Nephron progenitor cell (in vitro differentiated cells): ENCODE measurements at regions not wholly inside any gene's neighbourhood (a gene's known extent, or its start where the extent isn't known, plus 50 kb on each side); places are given as distances from the start of the nearest gene placed in this dataset.

Experiments
- DNase-seq: peaks from one replicate; pipeline ENCODE4 v3.0.0; 2021
- H3K27ac Mint-ChIP-seq: 2 replicates; pipeline ENCODE4 v1.8.0; 2021; ENCODE audit warnings: mild to moderate bottlenecking, moderate library complexity, mixed read lengths
- H3K27me3 Mint-ChIP-seq: 2 replicates; pipeline ENCODE4 v1.8.0; 2021; ENCODE audit warnings: mild to moderate bottlenecking, low read depth, mixed read lengths; ENCODE audit not compliant: poor library complexity
- H3K36me3 Mint-ChIP-seq: 2 replicates; pipeline ENCODE4 v1.8.0; 2021; ENCODE audit warnings: low read depth, mixed read lengths
- H3K4me1 Mint-ChIP-seq: 2 replicates; pipeline ENCODE4 v1.8.0; 2021; ENCODE audit warnings: mixed read lengths
- H3K4me3 Mint-ChIP-seq: 2 replicates; pipeline ENCODE4 v1.8.0; 2021; ENCODE audit warnings: mild to moderate bottlenecking, moderate library complexity, mixed read lengths
- H3K9me3 Mint-ChIP-seq: 2 replicates; pipeline ENCODE4 v1.8.0; 2021; ENCODE audit warnings: mild to moderate bottlenecking, moderate library complexity, mixed read lengths
- CTCF ChIP-seq: fragments of 200-600 bp; sonication (generic); IDR thresholded peaks from 2 replicates; pipeline ENCODE4 v1.5.0; 2021; ENCODE audit warnings: antibody characterized with exemption

GRCh38 chr11:8809939-8810539, 101.0 kb upstream of the AKIP1 start:
- no peaks in the 10 kb centered on the region for H3K9me3 Mint-ChIP-seq
- no peak for TF ChIP-seq CTCF
- H3K4me3 Mint-ChIP-seq = peak overlapping the region; percentile 92
- peaks cover 66% of the 10 kb centered on the region for H3K4me1 Mint-ChIP-seq
- peak overlapping the region; percentile 98 for H3K27ac Mint-ChIP-seq
- H3K27me3 Mint-ChIP-seq = peaks cover 2% of the 10 kb centered on the region
- H3K36me3 Mint-ChIP-seq = peaks cover 4% of the 10 kb centered on the region
- no peak for DNase-seq

DNA sequence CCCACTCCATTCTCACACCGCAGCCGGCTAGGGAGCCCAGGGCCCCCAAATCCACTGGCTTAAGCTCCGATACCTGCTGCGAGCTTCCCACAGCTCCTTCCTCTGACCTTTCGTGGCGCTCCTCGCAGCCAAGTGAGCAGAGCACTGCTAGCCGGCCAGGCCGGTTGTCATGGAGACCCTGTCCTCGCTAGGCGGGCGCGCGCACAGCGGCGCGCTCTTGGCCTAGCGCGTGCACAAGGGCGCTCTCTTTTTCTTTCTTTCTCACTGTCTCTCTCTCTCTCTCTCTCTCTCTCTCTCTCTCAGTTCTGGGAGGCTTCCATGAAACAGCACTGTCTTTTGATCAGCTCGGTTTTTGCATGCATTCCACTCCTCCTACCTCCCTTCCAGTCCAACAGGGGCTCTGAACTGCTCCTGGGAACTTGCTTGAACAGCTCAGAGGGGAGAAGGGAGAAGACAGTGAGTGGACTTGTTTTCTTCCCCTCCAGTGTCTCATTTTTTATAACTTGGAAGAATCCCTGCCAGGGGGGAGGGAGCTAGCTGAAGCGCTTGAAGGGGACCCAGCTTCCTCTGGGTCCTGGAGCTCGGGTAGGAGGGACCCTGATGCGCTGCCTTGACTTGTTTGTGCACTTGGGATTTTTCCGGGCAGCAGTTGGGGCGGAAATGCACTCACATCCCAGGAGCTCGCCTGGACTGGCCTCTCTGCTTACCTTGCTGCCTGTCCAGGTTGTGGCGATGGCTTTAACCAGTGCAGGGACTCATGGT, 100.3 kb upstream of the AKIP1 start:
- no peaks in the 10 kb centered on the region for H3K9me3 Mint-ChIP-seq
- no peak for TF ChIP-seq CTCF
- peaks cover 2% of the 10 kb centered on the region for H3K27me3 Mint-ChIP-seq
- H3K27ac Mint-ChIP-seq = peak overlapping the region; percentile 98
- H3K4me3 Mint-ChIP-seq = peak overlapping the region; percentile 92
- peaks cover 4% of the 10 kb centered on the region for H3K36me3 Mint-ChIP-seq
- H3K4me1 Mint-ChIP-seq = peaks cover 60% of the 10 kb centered on the region
- peak; percentile 81 for DNase-seq

- peak overlapping the region; percentile 92 for H3K4me3 Mint-ChIP-seq
- no peak for TF ChIP-seq CTCF
- peaks cover 2% of the 10 kb centered on the region for H3K27me3 Mint-ChIP-seq
- H3K27ac Mint-ChIP-seq = peak overlapping the region; percentile 98
- no peak for DNase-seq
- H3K4me1 Mint-ChIP-seq = peaks cover 51% of the 10 kb centered on the region
- H3K9me3 Mint-ChIP-seq = no peaks in the 10 kb centered on the region
- no peaks in the 10 kb centered on the region for H3K36me3 Mint-ChIP-seq
These were observed 99.4 kb upstream of the AKIP1 start for GRCh38 chr11:8811571-8811970.

DNA sequence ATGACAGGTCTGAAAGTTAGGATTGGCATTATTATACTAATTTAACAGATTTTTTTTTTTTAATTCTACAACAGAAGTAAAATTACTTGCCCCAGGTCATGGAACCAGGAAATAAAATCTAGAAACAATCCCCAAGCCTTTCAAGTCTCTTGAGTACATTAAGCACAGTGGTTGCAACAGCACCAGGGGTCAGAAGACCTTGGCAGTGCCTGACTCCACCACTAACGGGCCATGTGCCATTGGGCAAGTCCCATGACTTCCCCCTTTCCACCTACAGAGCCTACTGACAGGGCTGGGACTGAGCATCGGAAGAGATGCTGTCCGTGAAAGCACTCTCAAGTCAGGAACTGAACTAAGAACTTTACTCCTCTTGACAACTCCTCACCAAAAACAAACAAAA, 98.6 kb upstream of the AKIP1 start:
- Mint-ChIP-seq H3K27ac (no peak overlapping the region), H3K27me3 (peaks cover 2% of the 10 kb centered on the region), H3K4me1 (peaks cover 49% of the 10 kb centered on the region), H3K36me3 (peaks cover 2% of the 10 kb centered on the region), H3K9me3 (peaks cover 2% of the 10 kb centered on the region), H3K4me3 (no peak overlapping the region)
- TF ChIP-seq CTCF = no peak
- no peak for DNase-seq

DNA sequence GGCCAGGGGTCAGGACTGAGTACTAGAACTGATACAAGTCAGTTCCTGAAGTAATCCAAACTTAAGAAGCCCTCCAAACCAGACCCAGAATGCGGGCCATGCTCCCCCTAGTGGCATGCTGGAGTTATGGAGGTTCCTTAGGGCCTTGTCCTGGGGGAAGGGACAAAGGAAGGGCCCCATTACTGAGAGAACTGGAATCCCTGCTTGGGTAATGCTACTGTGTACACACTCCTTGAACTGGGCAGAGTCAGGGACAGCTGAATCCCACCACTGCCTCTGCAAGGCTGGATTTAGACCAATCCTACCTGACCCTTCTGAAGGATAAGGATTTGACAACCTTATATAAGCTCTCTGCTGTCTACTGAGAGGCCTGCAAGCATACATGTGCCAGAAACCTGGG, 97.3 kb upstream of the AKIP1 start:
- H3K27ac Mint-ChIP-seq = no peak overlapping the region
- DNase-seq = peak; percentile 79
- TF ChIP-seq CTCF = peak; percentile 82
- peaks cover 4% of the 10 kb centered on the region for H3K27me3 Mint-ChIP-seq
- peaks cover 13% of the 10 kb centered on the region for H3K36me3 Mint-ChIP-seq
- peaks cover 12% of the 10 kb centered on the region for H3K9me3 Mint-ChIP-seq
- peaks cover 41% of the 10 kb centered on the region for H3K4me1 Mint-ChIP-seq
- H3K4me3 Mint-ChIP-seq = no peak overlapping the region
